Ecto neural progenitor cell (in vitro differentiated cells): ENCODE measurements at regions not wholly inside any gene's neighbourhood (a gene's known extent, or its start where the extent isn't known, plus 50 kb on each side); places are given as distances from the start of the nearest gene placed in this dataset.

ENCODE experiments used
- DNase-seq: peaks from one replicate; pipeline ENCODE4 v3.0.0-alpha.2; 2018; ENCODE audit warnings: low spot score

GRCh38 chr10:58932577-58933314 is 243.7 kb upstream of the PHYHIPL start:
- DNase-seq: no peak

GRCh38 chr10:58936364-58936763 is 240.1 kb upstream of the PHYHIPL start:
- no peak for DNase-seq

DNA sequence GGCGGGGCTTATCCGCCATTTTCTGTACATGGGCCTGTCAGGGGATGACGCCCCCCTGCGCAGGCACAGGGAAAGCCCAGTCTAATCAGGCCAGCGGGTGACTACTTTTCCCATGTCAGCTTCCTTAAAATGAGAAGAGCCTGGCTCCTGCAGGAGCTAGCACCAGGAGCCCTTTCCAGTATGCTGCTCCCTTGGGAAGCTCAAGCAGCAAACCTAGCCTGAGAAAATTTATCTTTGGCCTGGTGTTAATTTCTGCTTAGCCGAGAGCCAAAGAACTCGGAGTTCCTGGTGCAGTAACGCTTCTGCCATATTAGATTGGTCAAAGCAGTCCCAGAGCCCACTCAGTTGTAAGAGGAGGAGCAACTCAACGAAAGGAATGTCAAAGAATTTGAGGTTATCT is 239.0 kb upstream of the PHYHIPL start:
- DNase-seq: no peak

DNA sequence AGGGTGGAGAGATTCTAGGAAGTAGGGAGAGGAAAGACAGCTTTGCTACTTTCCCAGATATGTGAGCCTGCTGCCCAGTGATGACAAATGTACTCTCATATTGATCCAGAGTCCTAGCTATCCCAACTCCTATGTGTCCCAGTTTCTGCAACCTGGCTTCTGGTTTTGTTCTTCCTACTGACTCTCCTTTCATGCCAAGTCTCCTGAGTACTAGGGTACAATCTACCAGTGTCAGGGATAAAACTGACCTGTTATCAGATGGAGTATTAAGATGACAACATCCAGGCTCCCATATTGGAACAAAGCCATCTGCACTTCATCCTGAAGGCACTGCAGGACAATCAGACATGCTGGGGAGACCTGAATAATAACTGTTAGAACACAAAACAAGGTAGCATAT is 233.7 kb upstream of the PHYHIPL start:
- no peak for DNase-seq

DNA sequence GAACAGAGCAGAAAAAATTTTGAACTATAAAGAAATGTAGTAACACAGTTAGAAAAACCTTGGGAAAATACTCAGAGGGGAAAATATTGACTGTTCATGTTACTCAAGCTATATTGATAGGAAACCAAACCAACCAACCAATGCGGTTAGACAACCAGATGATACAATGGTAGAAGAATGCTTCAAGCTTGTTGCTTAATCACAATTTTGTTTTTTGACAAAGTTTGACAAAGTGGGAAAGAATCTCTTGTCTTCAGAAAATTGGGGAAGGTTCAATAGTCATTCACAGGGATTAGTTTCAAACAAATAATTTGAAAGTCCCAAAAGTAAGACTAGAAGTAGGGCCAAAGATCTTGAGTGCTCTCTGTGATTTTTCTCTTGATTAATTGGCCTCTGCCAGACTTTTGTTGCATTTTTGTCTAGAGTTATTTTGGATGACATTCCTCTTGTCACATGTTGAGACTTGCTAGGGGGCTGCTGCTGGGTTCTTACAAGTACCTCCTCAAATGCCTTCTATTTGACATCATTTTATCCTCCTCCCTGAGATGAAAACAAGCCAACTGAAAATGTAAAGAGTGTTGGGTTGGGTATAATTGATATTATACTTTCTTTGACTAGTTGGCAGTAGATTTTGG is 233.1 kb upstream of the PHYHIPL start:
- DNase-seq: no peak

GRCh38 chr10:58943960-58944359 is 232.5 kb upstream of the PHYHIPL start:
- no peak for DNase-seq

DNA sequence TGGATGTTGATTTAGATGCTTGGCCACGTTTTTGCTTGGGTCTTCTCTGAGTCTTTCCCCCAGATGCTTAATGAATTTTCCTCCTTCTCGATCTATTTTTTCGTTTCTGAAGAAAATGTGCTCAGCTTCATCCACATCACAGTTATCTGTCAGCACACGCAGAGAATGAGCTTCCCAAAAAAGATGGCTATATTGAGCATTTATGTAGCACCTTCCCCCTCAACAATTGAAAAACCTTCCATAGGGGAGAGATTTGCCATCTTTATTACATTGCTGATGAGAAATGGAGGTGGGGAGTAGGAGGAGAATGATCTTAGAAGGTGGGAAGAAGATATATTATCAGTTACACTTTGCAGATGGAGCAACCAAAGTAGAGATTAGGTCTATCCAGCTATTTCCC is 228.1 kb upstream of the PHYHIPL start:
- no peak for DNase-seq

- no peak for DNase-seq
Observed at GRCh38 chr10:58950618-58951017, 225.8 kb upstream of the PHYHIPL start.

GRCh38 chr10:58951087-58951486 is 225.4 kb upstream of the PHYHIPL start:
- no peak for DNase-seq

- DNase-seq: no peak
Observed at GRCh38 chr10:58951746-58952145, 224.7 kb upstream of the PHYHIPL start.

- no peak for DNase-seq
Observed at GRCh38 chr10:58952162-58952601, 224.3 kb upstream of the PHYHIPL start.

GRCh38 chr10:58952747-58953466 is 223.5 kb upstream of the PHYHIPL start:
- DNase-seq: no peak

GRCh38 chr10:58954178-58954577 is 222.3 kb upstream of the PHYHIPL start:
- no peak for DNase-seq

DNA sequence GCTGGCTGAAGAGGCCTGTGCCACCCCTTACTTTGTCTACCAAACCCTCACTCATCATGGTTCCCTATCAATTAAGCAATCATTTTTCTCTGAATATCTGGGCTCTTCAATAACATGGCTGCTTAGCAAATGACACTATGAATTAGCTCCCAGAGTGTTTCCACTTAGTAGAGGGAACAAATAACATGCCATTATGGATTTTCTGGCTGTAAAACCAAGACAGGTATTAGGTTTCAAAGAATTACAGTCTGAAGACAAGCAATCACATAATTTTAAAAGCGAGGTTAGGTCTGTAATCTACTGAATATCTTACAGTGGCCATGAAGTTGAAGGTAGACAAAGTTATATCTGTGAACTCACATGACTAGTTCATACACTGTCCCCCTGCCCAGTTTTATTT is 220.8 kb upstream of the PHYHIPL start:
- no peak for DNase-seq

DNA sequence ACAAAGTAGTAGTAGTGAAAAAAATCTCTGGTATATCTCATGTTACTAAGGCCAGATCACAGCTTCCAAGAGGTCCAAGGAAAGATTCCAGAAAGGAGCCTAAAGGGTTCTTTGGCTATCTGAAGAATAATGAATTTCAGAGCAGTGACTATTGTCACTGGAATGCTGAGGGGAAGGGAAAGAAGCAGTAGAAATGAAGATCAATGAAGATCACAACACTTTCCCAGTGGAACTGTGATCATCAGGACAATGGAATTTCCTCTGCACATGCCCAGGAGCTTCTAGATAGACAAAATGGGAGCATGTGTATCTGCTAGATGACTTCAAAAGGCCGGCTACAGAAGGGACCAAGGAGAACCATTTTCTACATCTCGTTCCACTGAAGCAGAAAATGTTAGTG is 219.5 kb upstream of the PHYHIPL start:
- no peak for DNase-seq

- DNase-seq: no peak
Observed at GRCh38 chr10:58957517-58957916, 218.9 kb upstream of the PHYHIPL start.

- no peak for DNase-seq
Observed at GRCh38 chr10:58963101-58963534, 213.3 kb upstream of the PHYHIPL start.

DNA sequence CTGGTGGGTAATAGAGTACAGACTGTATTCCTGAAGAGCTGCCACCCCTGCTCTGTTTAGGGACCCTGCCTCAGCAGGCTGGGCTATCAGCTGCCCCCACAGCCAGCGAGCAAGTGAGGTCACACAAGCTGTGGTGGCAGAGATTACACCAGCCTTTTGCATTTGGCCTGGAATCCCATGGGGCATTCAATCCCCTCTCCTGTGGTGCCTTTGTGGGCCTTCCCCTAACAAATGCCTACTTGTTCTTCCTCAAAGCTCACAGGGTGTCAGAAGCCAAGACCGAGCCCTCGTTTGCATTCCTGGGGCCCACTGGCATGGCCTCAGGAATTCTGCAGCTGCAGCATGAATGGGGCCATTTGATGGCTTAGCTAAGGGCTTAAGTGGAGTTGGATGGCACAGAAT is 212.7 kb upstream of the PHYHIPL start:
- DNase-seq: peak; percentile 81

DNA sequence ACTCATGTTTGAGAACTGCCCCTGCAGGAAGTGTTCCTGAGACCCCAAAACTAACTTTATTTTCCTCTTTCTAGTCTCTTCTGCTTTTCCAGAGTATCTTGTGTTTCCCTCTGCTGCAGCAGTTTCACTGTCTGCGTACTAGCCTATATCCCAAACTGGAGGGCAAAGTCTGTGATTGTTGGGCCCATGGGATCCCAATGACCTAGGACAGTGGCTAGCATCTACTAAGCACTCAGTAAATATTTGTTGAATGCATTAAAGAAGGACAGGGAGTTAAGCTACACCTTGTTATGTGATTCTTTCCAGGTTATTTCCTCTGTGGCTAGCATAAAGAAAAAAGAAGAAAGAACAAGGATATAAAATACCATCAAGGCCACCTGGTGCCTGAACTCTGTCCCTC is 210.6 kb upstream of the PHYHIPL start:
- no peak for DNase-seq

DNA sequence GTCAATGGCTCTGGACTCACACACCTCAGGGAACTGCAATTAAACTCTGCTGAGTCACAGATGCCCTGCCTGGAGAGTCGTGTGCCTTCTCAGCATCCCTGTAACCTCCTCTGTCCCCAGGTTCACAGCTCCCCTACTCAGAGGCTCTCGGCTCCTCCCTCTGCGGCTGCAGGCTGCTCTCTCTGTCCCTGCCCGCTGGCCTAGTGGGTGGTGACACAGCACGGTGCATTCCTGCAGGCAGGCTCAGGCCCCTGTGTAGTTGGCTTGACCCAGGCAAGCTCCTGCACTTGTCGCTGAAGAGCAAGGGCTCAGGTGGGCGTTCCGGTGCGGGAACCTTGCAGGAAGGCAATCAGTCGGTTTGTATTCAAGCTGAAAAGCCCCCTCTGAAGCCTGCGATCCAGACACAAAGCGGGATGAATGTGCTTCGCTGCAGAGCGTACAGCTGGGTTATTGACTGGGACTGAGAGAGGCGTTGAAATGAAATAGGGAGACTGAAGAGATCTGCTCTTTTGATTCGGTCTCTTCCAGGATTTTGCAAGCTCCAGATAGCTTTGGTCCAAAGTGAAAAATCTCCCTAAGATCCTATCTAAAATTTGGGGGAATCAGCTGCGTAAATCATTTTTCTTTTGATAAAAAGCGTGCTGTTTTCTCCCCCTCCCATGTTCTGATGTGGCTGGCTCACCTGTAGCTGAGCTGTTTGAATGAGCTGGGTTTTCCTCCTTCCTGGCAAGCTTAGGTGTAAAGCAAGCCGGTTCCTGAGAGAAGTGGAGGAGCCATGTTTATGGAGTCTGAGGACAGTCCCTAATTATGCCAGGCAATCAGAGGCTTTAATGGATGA is 208.7 kb upstream of the PHYHIPL start:
- DNase-seq: peak; percentile 86

- no peak for DNase-seq
Observed at GRCh38 chr10:58968389-58968755, 208.1 kb upstream of the PHYHIPL start.

DNA sequence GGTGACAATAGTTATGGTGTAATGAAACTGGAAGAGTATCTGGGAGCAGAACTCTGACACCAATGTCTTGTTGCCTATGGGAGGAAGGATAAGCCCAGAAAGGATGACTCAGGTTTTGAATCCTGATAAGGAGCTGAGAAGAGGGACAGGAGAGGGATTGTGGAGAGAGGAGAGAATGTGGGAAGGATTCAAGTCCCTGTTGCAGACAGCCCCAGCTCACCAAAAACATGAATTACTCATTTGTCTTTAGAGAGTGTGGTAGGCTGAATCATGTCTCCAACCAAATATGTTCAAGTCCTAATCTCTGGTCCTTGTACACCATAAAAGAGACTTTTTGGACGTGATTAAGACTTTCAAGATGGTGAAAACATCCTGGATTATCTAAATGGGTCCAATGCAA is 206.9 kb upstream of the PHYHIPL start:
- DNase-seq: no peak
